ENCODE measurements at regions not wholly inside any gene's neighbourhood (a gene's known extent, or its start where the extent isn't known, plus 50 kb on each side); places are given as distances from the start of the nearest gene placed in this dataset.

DNA sequence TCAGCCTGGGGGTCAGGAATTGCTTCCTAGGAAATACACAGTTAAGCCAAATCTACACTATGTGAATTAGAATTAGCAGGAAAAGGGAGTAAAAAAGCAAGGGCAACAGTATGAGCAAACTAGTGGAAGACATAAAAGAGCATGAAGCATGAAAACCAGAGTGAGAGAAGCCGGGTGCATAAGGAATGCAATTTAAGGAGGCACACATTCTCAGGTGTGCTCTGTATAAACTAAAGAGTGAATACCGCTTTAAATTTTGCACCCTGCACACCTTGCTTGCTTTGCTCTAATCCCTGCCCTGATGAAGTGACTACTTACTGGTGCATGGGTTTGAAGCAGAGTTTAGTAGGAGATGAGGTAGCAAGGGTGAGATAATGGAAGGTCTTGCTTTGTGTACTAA, 65.7 kb upstream of the EPHA4 start:
- ChIA-PET RAD21 (ENCODE audit: low non-redundant PET in 1 of 2, low total read pairs in 2 of 2, uncharacterized antibody in 2 of 2, unreplicated experiment in 2 of 2) (no interaction called here), CTCF (no interaction called here), POLR2A (no interaction called here)
- Histone ChIP-seq H3K36me3 (ENCODE audit: control insufficient read depth in 1 of 2, insufficient read depth in 2 of 2, low read length in 2 of 2) (no peaks in the 10 kb centered on the region), H3K9ac (ENCODE audit: low read length) (no peak overlapping the region), H3K9me3 (ENCODE audit: control insufficient read depth in 1 of 2, insufficient read depth in 1 of 2, low read depth in 1 of 2, low read length in 2 of 2) (no peaks in the 10 kb centered on the region), H3K4me1 (ENCODE audit: control insufficient read depth in 1 of 2, insufficient read depth in 2 of 2, low read length in 2 of 2) (no peaks in the 10 kb centered on the region), H2AFZ (ENCODE audit: low read depth, low read length, poor library complexity, severe bottlenecking) (no peak overlapping the region), H3K27ac (ENCODE audit: low read depth, low read length) (no peak overlapping the region), H3K4me2 (ENCODE audit: low read length) (no peak overlapping the region), H4K20me1 (ENCODE audit: insufficient read depth) (no peaks in the 10 kb centered on the region), H3K4me3 (replicated peaks in 1 of 2; ENCODE audit: low read depth in 1 of 2, low read length in 2 of 2) (no peak overlapping the region), H3K27me3 (ENCODE audit: insufficient read depth, low read length) (no peaks in the 10 kb centered on the region), H3K79me2 (ENCODE audit: insufficient read depth, low read length) (no peaks in the 10 kb centered on the region), H3K9me2 (ENCODE audit: insufficient read depth) (no peaks in the 10 kb centered on the region)
- ATAC-seq (no peak), DNase-seq (ENCODE audit: low read depth, low spot score) (no peak)
- no TSS peak for BruUV-seq (replicated peaks)
- TF ChIP-seq EGR1 (IDR thresholded peaks at IDR 0.05; ENCODE audit: low read depth) (no peak), TCF7L2 (IDR thresholded peaks at IDR 0.05; ENCODE audit: borderline replicate concordance, extremely low read depth, insufficient read depth, insufficient read length) (no peak), SRF (IDR thresholded peaks at IDR 0.05; ENCODE audit: low read depth) (no peak), FOSL1 (IDR thresholded peaks at IDR 0.05; ENCODE audit: low read depth) (no peak), RAD21 (IDR thresholded peaks at IDR 0.05; ENCODE audit: low read depth) (no peak)
- TF ChIP-seq, protein P1, sequence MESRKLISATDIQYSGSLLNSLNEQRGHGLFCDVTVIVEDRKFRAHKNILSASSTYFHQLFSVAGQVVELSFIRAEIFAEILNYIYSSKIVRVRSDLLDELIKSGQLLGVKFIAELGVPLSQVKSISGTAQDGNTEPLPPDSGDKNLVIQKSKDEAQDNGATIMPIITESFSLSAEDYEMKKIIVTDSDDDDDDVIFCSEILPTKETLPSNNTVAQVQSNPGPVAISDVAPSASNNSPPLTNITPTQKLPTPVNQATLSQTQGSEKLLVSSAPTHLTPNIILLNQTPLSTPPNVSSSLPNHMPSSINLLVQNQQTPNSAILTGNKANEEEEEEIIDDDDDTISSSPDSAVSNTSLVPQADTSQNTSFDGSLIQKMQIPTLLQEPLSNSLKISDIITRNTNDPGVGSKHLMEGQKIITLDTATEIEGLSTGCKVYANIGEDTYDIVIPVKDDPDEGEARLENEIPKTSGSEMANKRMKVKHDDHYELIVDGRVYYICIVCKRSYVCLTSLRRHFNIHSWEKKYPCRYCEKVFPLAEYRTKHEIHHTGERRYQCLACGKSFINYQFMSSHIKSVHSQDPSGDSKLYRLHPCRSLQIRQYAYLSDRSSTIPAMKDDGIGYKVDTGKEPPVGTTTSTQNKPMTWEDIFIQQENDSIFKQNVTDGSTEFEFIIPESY (IDR thresholded peaks at IDR 0.05; ENCODE audit: extremely low read depth, insufficient replicate concordance, low read length): no peak
- intact Hi-C loops (cut with micrococcal nuclease): loop anchor here (10.0 kb wide), 1 partner anchor 317 kb away; no protein-coding TSS in a partner anchor

DNA sequence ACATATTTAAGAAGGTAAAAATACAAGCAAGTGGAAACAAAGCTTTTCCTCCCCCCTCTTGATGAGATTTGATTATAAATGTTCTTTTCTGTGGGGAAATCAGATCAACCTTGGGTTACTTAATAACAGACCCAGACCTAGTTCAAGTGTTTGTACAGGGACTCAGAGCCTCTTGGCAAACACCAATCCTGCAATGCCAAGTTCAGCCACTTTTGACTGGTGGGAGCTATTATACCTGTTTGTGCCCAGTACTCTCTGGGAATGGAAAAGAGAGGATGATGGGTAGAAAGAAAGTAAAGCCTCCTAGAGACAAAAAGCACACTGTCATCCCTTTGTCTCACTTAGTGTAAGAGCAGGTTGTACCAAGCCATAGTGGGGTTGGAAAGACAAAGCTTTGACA, 63.8 kb upstream of the EPHA4 start:
- Histone ChIP-seq H2AFZ (ENCODE audit: low read depth, low read length, poor library complexity, severe bottlenecking) (no peak overlapping the region), H3K9me2 (ENCODE audit: insufficient read depth) (no peaks in the 10 kb centered on the region), H4K20me1 (ENCODE audit: insufficient read depth) (no peaks in the 10 kb centered on the region), H3K4me3 (replicated peaks in 1 of 2; ENCODE audit: low read depth in 1 of 2, low read length in 2 of 2) (no peak overlapping the region), H3K36me3 (ENCODE audit: control insufficient read depth in 1 of 2, insufficient read depth in 2 of 2, low read length in 2 of 2) (no peaks in the 10 kb centered on the region), H3K9me3 (ENCODE audit: control insufficient read depth in 1 of 2, insufficient read depth in 1 of 2, low read depth in 1 of 2, low read length in 2 of 2) (no peaks in the 10 kb centered on the region), H3K4me2 (ENCODE audit: low read length) (no peak overlapping the region), H3K9ac (ENCODE audit: low read length) (no peak overlapping the region), H3K27ac (ENCODE audit: low read depth, low read length) (no peak overlapping the region), H3K79me2 (ENCODE audit: insufficient read depth, low read length) (no peaks in the 10 kb centered on the region), H3K27me3 (ENCODE audit: insufficient read depth, low read length) (no peaks in the 10 kb centered on the region), H3K4me1 (ENCODE audit: control insufficient read depth in 1 of 2, insufficient read depth in 2 of 2, low read length in 2 of 2) (no peaks in the 10 kb centered on the region)
- TF ChIP-seq, protein P2, sequence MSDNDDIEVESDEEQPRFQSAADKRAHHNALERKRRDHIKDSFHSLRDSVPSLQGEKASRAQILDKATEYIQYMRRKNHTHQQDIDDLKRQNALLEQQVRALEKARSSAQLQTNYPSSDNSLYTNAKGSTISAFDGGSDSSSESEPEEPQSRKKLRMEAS (IDR thresholded peaks at IDR 0.05): no peak
- no peak for TF ChIP-seq POLR2A (IDR thresholded peaks at IDR 0.05; ENCODE audit: borderline replicate concordance, extremely low read depth, insufficient read depth, insufficient read length)
- no peak for TF ChIP-seq SRF (IDR thresholded peaks at IDR 0.05; ENCODE audit: low read depth)
- TF ChIP-seq, protein P3, sequence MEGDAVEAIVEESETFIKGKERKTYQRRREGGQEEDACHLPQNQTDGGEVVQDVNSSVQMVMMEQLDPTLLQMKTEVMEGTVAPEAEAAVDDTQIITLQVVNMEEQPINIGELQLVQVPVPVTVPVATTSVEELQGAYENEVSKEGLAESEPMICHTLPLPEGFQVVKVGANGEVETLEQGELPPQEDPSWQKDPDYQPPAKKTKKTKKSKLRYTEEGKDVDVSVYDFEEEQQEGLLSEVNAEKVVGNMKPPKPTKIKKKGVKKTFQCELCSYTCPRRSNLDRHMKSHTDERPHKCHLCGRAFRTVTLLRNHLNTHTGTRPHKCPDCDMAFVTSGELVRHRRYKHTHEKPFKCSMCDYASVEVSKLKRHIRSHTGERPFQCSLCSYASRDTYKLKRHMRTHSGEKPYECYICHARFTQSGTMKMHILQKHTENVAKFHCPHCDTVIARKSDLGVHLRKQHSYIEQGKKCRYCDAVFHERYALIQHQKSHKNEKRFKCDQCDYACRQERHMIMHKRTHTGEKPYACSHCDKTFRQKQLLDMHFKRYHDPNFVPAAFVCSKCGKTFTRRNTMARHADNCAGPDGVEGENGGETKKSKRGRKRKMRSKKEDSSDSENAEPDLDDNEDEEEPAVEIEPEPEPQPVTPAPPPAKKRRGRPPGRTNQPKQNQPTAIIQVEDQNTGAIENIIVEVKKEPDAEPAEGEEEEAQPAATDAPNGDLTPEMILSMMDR (IDR thresholded peaks at IDR 0.05 in 2 of 3, conservative IDR thresholded peaks at IDR 0.05 in 1 of 3; ENCODE audit: borderline replicate concordance in 1 of 3, insufficient read depth in 1 of 3, low read depth in 2 of 3, low read length in 2 of 3): peak in 2 of 3 experiments; percentile 44 to 49; a peak in 4 of 6 replicates
- TF ChIP-seq EGR1 (IDR thresholded peaks at IDR 0.05; ENCODE audit: low read depth): no peak
- CTCF ChIA-PET: no interaction called here
- POLR2A ChIA-PET: no interaction called here
- intact Hi-C loops (cut with micrococcal nuclease): loop anchor here (10.0 kb wide), 1 partner anchor 319 kb away; no protein-coding TSS in a partner anchor
- ATAC-seq (peak; percentile 93), DNase-seq (ENCODE audit: low read depth, low spot score) (peak; percentile 26)
- RAD21 ChIA-PET (ENCODE audit: low non-redundant PET in 1 of 2, low total read pairs in 2 of 2, uncharacterized antibody in 2 of 2, unreplicated experiment in 2 of 2): interaction anchor here in 1 of 2 experiments (0.7 kb wide), 1 partner anchor 812 kb away, joined by 3 read pairs; no protein-coding TSS in a partner anchor
- BruUV-seq (replicated peaks): no TSS peak

Data from HCT116 (cell line).